ENCODE measurements at regions not wholly inside any gene's neighbourhood (a gene's known extent, or its start where the extent isn't known, plus 50 kb on each side); places are given as distances from the start of the nearest gene placed in this dataset.

DNA sequence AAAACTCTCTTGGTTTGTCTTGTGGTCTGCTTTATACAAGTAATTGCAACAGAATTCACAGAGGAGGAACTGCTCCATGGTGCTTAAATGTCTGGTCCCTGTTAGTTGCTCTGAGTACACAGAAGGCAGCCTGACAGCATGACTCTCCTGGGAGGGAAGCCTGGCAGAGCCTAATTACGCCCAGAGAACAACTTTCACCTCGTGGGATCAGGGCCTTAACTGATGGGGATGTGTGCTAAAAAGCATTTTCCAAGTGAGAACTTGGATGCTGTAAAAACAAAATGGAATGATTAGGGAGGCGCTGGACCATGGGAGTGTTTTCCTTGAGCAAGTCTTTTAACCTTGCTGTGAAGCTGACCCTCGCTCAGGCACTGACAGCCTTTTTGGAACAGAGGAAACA lies 154.0 kb upstream of the TENM4 start (continued):
- TF ChIP-seq ARNT (IDR thresholded peaks at IDR 0.05) (no peak), MIXL1 (CRISPR knock-in tag; IDR thresholded peaks at IDR 0.05) (no peak), YY1 (IDR thresholded peaks at IDR 0.05; ENCODE audit: insufficient read depth, insufficient replicate concordance, low read depth, low read length) (no peak), HNRNPUL1 (IDR thresholded peaks at IDR 0.05; ENCODE audit: low read depth, low read length) (no peak), ZFY (CRISPR knock-in tag; IDR thresholded peaks at IDR 0.05) (no peak), ZNF564 (CRISPR knock-in tag; IDR thresholded peaks at IDR 0.05) (no peak), SOX13 (IDR thresholded peaks at IDR 0.05) (no peak), SOX13 (CRISPR knock-in tag; conservative IDR thresholded peaks at IDR 0.05 in 1 of 2, IDR thresholded peaks at IDR 0.05 in 1 of 2) (no peak), JUNB (CRISPR knock-in tag; IDR thresholded peaks at IDR 0.05; ENCODE audit: borderline replicate concordance) (no peak), ELK4 (CRISPR knock-in tag; IDR thresholded peaks at IDR 0.05; ENCODE audit: borderline replicate concordance) (no peak), TFDP1 (CRISPR knock-in tag; IDR thresholded peaks at IDR 0.05; ENCODE audit: borderline replicate concordance) (no peak)
- TF ChIP-seq, protein P1, sequence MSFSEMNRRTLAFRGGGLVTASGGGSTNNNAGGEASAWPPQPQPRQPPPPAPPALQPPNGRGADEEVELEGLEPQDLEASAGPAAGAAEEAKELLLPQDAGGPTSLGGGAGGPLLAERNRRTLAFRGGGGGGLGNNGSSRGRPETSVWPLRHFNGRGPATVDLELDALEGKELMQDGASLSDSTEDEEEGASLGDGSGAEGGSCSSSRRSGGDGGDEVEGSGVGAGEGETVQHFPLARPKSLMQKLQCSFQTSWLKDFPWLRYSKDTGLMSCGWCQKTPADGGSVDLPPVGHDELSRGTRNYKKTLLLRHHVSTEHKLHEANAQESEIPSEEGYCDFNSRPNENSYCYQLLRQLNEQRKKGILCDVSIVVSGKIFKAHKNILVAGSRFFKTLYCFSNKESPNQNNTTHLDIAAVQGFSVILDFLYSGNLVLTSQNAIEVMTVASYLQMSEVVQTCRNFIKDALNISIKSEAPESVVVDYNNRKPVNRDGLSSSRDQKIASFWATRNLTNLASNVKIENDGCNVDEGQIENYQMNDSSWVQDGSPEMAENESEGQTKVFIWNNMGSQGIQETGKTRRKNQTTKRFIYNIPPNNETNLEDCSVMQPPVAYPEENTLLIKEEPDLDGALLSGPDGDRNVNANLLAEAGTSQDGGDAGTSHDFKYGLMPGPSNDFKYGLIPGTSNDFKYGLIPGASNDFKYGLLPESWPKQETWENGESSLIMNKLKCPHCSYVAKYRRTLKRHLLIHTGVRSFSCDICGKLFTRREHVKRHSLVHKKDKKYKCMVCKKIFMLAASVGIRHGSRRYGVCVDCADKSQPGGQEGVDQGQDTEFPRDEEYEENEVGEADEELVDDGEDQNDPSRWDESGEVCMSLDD (CRISPR knock-in tag; IDR thresholded peaks at IDR 0.05; ENCODE audit: borderline replicate concordance) = no peak
